ENCODE measurements at regions not wholly inside any gene's neighbourhood (a gene's known extent, or its start where the extent isn't known, plus 50 kb on each side); places are given as distances from the start of the nearest gene placed in this dataset.

DNA sequence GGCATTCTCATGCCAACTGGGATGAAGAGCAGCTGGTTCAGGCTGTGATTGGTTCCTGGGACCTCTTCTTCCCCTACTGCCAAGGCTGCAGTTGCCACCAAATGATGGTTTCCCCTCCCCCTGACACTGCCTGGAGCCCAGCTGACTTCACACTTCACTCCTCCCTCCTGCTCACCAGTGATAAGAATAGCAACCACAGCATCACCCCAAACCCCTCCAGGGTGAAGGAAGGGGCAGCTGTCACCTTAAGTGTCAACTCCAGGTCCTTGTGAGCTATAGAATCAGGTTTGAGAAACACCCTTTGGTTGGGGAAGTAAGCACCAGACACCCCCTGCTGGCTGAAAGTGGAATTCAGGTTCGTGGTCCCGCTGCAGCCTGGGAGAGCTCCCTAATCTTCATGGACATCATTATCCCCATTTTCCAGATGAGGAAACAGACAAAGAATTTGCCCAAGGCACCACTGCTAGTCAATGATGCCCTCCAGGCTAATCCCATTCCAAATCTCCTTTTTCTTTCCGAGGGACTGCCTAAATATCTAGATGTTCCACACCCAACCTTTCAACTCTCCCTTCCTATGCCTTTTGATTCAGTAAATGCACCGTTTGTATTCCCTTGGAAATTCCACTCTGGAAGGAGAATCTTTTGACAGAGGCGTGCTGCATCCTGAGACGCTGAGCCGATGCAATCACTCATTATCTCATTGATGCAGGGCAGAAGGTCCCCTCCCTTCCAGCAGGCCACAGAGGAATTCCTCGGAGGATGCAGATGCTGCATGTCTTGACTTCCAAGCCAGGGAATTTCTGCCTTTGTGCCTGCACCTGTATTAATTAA is 50.6 kb upstream of the UQCRFS1 start:
- peak; percentile 58 for DNase-seq

- DNase-seq: no peak
Observed at GRCh38 chr19:29264897-29265296, 51.9 kb upstream of the UQCRFS1 start.

DNA sequence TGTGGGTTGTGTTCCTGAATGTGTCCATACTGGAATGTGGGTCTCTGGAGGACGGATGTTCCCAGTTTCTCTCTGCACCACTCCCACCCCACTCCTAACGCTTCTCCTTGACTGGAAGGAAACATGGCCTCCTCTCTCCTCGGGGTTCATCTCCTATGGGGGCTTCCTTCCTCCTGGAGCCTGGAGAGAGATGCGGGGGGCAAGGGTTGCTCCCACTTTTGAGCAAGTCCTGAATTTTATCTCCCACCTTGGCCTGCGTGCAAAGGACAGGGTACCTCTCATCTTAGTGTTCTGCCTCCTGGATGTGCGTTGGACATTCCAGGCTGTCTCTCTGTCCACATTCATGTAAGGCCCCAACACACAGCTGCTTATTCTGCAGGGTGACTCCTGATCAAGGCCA is 52.5 kb upstream of the UQCRFS1 start:
- DNase-seq: no peak

DNA sequence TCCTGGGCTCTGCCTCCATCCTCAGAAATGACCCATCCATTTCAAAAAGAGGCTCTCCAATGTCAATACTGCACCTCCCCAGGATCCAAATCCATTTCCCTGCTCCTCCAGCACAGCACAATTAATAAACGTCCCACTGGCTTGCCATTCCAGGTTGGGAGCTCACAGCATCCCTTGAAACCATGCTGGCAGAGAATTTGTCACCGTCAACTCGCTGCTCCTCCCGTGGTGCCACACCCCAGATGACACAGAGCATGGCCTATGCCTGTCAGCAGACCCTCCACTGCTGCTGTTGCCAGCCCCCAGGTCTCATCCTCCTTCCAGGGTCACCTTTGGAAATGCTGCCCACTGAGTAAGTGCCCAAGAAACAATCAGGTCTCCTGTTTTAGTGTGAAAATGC is 53.0 kb upstream of the UQCRFS1 start:
- DNase-seq: no peak

- no peak for DNase-seq
Observed at GRCh38 chr19:29266603-29267002, 53.7 kb upstream of the UQCRFS1 start.

DNA sequence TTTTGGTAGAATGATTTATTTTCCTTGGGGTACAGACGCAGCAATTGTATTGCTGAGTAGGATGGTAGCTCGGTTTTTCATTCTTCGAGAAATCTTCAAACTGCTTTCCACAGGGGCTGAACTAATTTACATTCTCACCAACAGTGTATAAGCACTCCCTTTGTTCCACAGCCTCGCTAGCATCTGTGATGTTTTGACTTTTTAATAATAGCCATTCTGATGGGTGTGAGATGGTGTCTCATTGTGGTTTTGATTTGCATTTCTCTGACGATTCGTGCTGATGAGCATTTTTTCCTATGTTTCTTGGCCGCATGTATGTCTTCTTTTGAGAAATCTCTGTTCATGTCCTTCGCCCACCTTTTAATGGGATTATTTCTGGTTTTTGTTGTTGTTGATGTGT is 54.8 kb upstream of the UQCRFS1 start:
- DNase-seq: no peak

- no peak for DNase-seq
Observed at GRCh38 chr19:29268103-29268502, 55.2 kb upstream of the UQCRFS1 start.

DNA sequence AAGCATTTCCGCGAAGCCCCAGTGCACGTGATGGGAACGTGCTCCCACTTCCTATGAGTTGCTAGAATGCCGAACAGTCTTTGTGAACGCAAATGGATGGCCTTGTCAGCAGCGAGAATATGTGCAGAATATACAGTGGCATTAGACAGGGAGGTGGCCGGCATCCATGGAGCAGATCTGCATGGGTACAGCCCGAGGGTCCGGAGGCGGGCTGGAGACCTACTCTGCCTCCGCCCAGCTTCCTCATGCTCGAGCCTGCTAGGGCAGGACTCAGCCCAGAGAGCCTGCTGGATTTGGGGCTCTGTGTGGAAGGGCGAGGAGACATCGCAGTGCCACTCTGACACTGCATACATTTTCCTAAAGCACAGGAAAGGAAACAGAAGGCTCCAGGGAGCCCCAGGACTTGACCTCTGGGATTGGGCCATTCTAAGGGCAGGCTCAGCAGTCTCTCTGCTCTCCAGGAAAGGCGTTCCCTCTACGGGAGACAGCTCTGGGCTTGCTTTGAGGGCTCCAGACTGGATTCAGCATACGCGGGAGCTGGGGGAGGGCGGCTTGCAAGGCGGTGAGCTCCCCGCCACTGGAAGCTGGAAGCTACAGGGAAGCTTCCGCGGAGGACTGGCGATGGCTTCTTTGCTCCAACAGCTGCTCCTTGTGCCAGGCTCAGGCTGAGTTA is 55.9 kb upstream of the UQCRFS1 start:
- DNase-seq: no peak

GRCh38 chr19:29269641-29270040 is 56.7 kb upstream of the UQCRFS1 start:
- no peak for DNase-seq

- no peak for DNase-seq
Observed at GRCh38 chr19:29271341-29271740, 58.4 kb upstream of the UQCRFS1 start.

DNA sequence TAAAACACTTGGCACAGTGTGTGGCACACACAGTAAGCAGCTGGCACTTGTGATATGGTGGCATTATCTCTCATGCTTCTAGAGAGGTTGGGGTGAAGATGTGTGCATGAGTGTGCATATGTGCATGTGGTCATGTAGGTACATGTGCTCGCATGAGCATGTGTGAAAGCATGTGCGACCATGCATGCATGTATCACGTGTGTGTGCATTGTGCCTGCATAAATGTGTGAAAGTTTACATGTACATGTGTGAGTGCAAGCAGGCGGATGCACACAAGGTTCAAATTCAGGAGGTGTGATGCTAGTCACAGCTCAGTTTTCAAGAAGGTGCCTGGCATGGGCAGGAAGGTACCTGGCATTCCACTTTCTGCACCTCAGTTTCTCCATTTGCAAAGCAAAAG is 59.0 kb upstream of the UQCRFS1 start:
- DNase-seq: no peak

GRCh38 chr19:29273000-29273640 is 60.2 kb upstream of the UQCRFS1 start:
- no peak for DNase-seq

DNA sequence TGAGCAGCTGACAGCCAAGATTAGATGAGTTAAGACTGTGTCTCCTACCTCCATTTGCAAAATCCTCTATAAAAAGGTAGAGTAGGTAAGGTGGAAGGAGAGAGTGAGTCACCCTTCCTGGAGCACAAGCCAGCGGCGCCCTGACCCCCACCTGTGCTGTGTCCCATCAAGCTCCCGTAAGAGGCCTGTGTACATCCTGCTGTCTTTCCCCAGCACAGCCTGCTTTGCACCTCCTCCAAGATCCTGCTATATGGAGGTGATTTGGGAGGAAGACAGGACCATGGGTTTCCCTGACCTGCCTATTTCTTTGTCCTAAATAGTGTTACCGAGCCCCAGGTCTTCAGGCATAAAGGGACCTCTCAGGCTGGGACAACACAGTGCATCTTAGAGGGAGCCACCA is 62.3 kb upstream of the UQCRFS1 start:
- DNase-seq: no peak

- DNase-seq: peak; percentile 75
Observed at GRCh38 chr19:29277102-29277501, 64.2 kb upstream of the UQCRFS1 start.

DNA sequence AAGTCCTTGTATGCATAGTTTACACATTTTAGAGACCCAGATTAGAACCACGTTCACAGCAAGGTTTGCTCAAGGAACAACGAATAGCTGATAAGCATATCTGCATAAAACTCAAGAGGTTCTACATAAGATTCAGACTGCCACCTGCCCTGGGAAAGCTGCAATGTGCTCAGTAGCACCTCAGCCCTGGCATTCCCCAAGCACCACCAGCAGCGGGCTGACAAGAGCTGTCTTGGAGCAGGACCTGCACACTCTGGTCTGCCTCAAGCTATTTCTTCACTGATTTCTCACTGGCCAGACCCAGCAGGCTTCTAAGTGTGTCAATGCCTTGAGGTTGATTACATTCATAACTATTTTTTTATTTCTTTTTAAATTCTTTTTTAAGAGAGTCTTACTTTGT is 65.8 kb upstream of the UQCRFS1 start:
- DNase-seq: no peak

GRCh38 chr19:29283366-29283765 is 70.4 kb upstream of the UQCRFS1 start:
- DNase-seq: no peak

GRCh38 chr19:29285187-29285687 is 72.3 kb upstream of the UQCRFS1 start:
- DNase-seq: no peak

GRCh38 chr19:29285878-29286277 is 72.9 kb upstream of the UQCRFS1 start:
- peak; percentile 85 for DNase-seq

DNA sequence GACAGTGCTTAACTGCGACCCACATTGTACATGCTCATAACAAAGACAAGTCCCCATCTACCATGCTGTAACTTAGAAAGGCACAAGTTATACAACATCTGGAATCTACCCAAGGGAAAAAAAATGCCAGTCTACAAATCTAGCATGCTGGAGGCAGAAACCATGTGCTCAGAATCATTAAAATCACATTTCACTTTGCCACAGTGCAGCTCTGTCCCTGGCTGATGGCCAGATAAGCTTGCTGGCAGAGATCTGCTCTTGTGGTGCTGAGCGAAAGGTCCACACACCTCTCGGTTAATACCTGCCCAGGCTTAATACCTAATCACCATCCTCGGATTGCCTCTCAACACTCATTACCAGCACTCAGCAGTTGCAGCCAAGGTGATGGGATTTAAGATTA is 74.1 kb upstream of the UQCRFS1 start:
- no peak for DNase-seq

DNA sequence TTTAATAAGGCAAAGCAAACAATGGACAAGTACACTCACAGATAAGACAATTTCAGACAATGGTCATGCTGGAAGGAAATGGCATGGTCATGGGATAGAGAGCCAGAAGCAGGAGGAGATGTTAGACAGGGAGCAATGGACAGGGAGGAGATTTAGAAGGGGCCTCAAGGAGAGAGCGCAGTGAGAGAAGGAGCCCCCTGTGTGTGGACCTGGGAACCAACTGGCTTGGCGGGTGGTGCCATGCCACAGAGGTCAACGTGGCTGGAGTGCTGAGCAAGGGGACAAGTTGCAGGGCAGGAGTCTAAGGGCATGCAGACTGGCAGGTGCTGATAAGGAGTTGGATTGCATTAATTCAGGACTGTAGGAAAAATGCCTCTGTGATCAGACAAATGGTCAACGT is 75.3 kb upstream of the UQCRFS1 start:
- DNase-seq: no peak

DNA sequence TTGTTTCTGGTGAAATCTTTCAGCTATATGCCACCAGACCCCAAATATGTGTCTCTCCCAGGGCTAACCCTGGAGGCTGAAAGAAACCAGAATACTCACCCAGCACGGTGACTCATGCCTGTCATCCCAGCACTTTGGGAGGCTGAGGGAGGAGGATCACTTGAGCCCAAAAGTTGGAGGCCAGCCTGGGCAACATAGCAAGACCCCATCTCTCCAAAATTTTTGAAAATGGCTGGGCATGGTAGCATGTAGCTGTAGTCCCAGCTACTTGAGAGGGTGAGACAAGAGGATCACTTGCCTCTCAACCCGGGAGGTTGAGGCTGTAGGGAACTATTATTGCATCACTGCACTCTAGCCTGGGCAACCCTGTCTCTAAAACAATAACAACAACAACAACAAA is 76.1 kb upstream of the UQCRFS1 start:
- no peak for DNase-seq

DNA sequence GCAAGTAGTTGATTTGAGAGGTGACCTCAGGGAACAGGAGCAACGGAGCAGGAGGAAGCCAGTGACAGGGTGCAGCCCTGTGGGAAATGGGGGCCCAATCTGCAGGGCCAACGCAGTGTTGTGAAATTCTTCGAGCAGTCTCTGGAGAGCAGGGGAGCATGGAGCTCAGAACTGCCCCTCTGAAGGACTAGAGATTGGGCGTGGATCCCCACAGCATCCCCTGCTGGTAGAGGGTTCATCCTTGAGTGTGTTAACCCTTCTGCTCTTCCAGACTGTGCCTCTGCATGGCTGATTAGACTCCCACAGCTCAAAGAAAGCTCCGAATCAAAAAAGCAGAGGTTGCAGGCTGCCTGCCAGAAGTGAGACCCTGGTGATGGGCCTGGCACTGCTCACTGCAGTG is 77.9 kb upstream of the UQCRFS1 start:
- no peak for DNase-seq

- DNase-seq: no peak
Observed at GRCh38 chr19:29292153-29292552, 79.2 kb upstream of the UQCRFS1 start.

DNA sequence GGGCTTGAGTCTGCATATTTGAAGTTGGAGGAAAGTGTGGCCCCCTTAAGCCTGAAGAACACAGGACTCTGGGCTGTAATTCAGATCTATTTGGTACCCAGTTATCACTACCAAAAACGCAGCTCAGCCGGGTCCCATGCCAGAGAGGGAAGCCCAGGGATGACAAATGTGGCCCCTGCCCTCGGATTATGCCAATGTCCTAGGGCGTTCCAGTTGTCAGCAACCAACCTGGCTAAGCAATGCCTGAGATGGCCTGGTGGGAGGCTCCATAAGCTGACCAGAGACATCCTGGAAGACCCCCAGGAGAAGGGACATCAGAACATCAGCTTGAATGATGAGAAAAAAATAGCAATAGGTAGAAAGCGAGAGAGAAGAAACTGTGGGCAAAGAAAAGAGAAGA is 79.6 kb upstream of the UQCRFS1 start:
- DNase-seq: no peak
